HG03097 (cell line): ENCODE measurements at regions not wholly inside any gene's neighbourhood (a gene's known extent, or its start where the extent isn't known, plus 50 kb on each side); places are given as distances from the start of the nearest gene placed in this dataset.

Source experiments
- ATAC-seq: cut with Tn5 transposase; IDR thresholded peaks from one replicate; pipeline ENCODE4 v1.9.1; 2021; ENCODE audit not compliant: unreplicated experiment, low FRiP score

DNA sequence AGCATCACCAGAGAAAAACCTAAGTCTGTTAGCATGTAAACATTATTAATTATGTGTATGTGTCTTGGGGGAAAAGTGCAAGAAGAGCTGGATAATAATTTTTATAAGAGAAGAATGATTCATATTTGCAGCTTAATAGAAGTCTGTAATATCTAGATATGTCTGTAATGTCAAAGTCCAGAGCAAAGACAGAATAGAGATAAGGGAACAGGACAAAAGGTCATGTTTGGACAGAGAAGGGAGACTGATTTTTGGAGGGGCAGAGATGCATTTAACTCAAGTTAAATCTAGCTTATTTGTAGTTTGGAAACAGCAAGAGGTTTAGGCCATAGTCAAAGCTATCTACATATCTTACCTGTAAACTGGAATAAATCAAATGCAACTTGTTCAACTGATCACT is 61.2 kb downstream of the MAGED1 start:
- ATAC-seq = no peak

DNA sequence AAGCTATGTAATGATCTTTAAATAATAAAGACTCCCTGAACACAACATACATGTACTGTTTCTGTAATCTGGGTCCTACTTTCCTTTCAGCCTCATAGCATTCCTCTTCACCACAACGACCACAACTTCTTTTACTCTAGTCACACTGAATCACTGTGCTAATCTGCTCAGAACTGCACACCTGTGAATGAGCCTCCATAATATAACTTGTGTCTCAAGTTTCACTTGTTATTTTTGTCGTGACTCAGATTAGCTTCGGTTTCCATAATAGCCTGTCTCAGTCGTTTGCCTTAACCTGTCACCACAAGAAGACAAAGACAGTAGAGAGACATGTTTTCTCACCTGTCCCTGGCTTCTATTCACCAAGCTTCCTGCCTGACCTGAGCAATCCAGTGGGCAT is 61.8 kb downstream of the MAGED1 start:
- peak; percentile 87 for ATAC-seq

DNA sequence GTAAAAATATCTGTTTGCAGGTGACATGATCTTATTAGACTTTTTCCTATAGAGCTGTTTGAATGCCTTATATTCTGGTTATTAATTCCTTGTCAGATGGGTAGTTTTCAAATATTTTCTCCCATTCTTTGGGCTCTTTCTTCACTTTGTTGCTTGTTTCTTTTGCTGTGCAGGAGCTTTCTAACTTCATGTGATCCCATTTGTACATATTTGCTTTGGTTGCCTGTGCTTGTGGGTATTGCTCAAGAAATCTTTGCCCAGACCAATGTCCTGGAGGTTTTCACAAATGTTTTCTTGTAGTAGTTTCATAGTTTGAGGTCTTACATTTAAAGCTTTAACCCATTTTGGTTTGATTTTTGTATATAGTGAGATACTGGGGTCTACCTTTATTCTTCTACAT is 63.0 kb downstream of the MAGED1 start:
- no peak for ATAC-seq

DNA sequence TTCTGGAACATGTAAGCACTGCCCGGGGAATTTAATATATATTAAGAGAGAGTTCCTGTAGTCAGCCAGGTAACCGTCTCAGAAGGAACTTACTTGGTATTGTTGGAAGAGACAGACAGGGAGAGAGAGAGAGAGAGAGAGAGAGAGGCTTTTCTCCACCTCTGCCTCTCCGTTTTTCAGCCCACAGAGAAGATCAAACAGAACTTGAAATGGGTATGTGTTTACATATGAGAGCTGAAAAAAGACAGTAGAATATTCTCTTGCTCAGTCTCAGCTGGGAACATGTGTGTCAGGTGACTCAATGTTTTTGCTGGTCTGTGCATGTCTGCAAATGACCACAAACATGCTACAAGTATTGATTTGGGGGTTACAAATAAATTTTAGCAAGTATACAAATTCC is 81.9 kb downstream of the MAGED1 start:
- ATAC-seq = no peak

DNA sequence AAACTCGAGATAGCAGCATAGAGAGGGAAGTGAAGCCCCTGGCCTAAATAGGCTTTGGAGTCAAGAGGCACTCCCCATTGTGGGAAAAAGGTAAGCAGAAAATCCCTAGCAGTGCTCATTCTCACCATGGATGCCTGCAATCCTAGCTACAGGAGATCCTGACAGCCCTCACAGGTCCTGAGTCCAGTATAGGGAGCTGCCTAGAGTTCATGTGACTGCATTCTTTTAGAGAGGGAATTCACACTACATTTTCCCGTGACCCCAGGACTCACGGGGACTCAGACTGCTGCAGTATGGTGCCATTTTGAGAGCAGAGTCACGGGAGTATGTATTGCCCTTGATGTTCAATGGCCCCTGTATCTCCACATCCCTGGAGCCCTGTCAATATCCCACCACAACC is 82.4 kb downstream of the MAGED1 start:
- no peak for ATAC-seq

DNA sequence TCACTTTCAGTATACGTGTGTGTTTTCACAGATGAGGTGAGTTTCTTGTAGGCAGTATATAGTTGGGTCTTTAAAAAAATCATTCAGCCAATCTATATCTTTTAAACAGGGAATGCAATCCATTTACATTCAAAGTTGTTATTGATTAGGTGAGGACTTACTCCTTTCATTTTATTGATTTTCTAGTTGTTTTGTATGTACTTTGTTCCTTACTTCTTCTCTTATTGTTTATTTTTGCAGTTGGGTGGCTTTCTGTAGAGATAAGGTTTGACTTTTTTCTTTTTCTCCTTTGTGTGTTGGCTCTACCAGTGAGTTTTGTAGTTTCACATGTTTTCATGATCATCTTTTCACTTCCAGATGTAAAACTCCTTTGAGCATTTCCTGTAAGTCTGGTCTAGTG is 83.1 kb downstream of the MAGED1 start:
- ATAC-seq = no peak
